Prostate gland (tissue), 2 donors: ENCODE measurements at regions not wholly inside any gene's neighbourhood (a gene's known extent, or its start where the extent isn't known, plus 50 kb on each side); places are given as distances from the start of the nearest gene placed in this dataset.

Source experiments
- CTCF ChIP-seq, 4 experiments: fragments of 200-600 bp in 2 of 4; fragments of 450-650 bp in 2 of 4; sonication (generic) in 2 of 4; IDR thresholded peaks; 1 replicate in 3 of 4; 2 replicates in 1 of 4; pipeline ENCODE4 v1.5.1; 2016 to 2019; ENCODE audit warnings: antibody characterized with exemption in 4 of 4, mild to moderate bottlenecking in 2 of 4, moderate library complexity in 2 of 4
- POLR2A ChIP-seq: fragments of 450-650 bp; IDR thresholded peaks from one replicate; pipeline ENCODE4 v1.6.1; 2016; ENCODE audit warnings: antibody characterized with exemption, mild to moderate bottlenecking
- POLR2AphosphoS5 ChIP-seq: sonication (generic); formaldehyde crosslinking; IDR thresholded peaks from one replicate; pipeline ENCODE4 v1.6.1; 2017; ENCODE audit warnings: antibody characterized with exemption

DNA sequence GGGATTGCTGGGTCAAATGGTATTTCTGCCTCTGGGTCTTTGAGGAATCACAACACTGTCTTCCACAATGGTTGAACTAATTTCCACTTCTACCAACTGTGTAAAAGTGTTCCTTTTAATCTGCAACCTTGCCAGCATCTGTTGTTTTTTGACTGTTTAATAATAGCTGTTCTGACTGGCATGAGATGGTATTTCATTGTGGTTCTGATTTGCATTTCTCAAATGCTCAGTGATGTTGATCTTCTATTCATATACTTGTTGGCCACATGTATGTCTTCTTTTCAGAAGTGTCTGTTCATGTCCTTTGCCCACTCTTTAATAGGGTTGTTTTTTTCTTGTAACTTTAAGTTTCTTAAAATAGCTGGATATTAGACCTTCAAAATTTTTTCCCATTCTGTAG is 150.0 kb upstream of the FRMD6 start:
- TF ChIP-seq CTCF (IDR thresholded peaks at IDR 0.05) (no peak), POLR2AphosphoS5 (no peak), POLR2A (no peak)
